Stomach (tissue), 4 donors: ENCODE measurements at regions not wholly inside any gene's neighbourhood (a gene's known extent, or its start where the extent isn't known, plus 50 kb on each side); places are given as distances from the start of the nearest gene placed in this dataset.

Source experiments
- EP300 ChIP-seq: sonication (generic); formaldehyde crosslinking; IDR thresholded peaks from one replicate; pipeline ENCODE4 v1.6.1; 2017; ENCODE audit warnings: antibody characterized with exemption
- POLR2A ChIP-seq, 4 donors: fragments of 450-650 bp; IDR thresholded peaks; one replicate each; pipeline ENCODE4 v1.6.1; 2016; ENCODE audit warnings: antibody characterized with exemption in 4 of 4, control low read depth in 2 of 4, mild to moderate bottlenecking in 1 of 4, moderate library complexity in 1 of 4
- POLR2AphosphoS5 ChIP-seq, 3 donors: sonication (generic); formaldehyde crosslinking; IDR thresholded peaks; one replicate each; pipeline ENCODE4 v1.6.1; 2016; ENCODE audit warnings: antibody characterized with exemption in 3 of 3
- TF ChIP-seq, protein P1 (sequence below), 7 experiments: fragments of 450-650 bp in 4 of 7; fragments of 200-600 bp in 3 of 7; sonication (generic) in 3 of 7; IDR thresholded peaks; one replicate each; pipeline ENCODE4 v1.5.1; 2016 to 2019; ENCODE audit warnings: antibody characterized with exemption in 7 of 7, control low read depth in 2 of 7, mild to moderate bottlenecking in 1 of 7

GRCh38 chr19:28493884-28494283, 719.1 kb downstream of the UQCRFS1 start:
- TF ChIP-seq, protein P1, sequence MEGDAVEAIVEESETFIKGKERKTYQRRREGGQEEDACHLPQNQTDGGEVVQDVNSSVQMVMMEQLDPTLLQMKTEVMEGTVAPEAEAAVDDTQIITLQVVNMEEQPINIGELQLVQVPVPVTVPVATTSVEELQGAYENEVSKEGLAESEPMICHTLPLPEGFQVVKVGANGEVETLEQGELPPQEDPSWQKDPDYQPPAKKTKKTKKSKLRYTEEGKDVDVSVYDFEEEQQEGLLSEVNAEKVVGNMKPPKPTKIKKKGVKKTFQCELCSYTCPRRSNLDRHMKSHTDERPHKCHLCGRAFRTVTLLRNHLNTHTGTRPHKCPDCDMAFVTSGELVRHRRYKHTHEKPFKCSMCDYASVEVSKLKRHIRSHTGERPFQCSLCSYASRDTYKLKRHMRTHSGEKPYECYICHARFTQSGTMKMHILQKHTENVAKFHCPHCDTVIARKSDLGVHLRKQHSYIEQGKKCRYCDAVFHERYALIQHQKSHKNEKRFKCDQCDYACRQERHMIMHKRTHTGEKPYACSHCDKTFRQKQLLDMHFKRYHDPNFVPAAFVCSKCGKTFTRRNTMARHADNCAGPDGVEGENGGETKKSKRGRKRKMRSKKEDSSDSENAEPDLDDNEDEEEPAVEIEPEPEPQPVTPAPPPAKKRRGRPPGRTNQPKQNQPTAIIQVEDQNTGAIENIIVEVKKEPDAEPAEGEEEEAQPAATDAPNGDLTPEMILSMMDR (IDR thresholded peaks at IDR 0.05): no peak
- no peak for TF ChIP-seq POLR2A (IDR thresholded peaks at IDR 0.05)
- TF ChIP-seq EP300: no peak
- no peak for TF ChIP-seq POLR2AphosphoS5 (IDR thresholded peaks at IDR 0.05)
